GM23248 (cell line): ENCODE measurements at regions not wholly inside any gene's neighbourhood (a gene's known extent, or its start where the extent isn't known, plus 50 kb on each side); places are given as distances from the start of the nearest gene placed in this dataset.

ENCODE experiments used
- EZH2 ChIP-seq: fragments of 200-600 bp; sonication (generic); IDR thresholded peaks from 2 replicates; pipeline ENCODE4 v1.6.1; 2018; ENCODE audit warnings: antibody characterized with exemption, mild to moderate bottlenecking; ENCODE audit not compliant: insufficient read depth, poor library complexity, severe bottlenecking
- EZH2phosphoT487 ChIP-seq: fragments of 200-600 bp; sonication (generic); IDR thresholded peaks from 2 replicates; pipeline ENCODE4 v1.6.1; 2018; ENCODE audit warnings: antibody characterized with exemption, moderate library complexity, mild to moderate bottlenecking, low read depth; ENCODE audit not compliant: insufficient read depth

- TF ChIP-seq EZH2phosphoT487 (no peak), EZH2 (no peak)
These were observed 97.8 kb upstream of the MPP7 start for GRCh38 chr10:28400681-28401080.
